Prostate gland (tissue), 2 donors: ENCODE measurements at regions not wholly inside any gene's neighbourhood (a gene's known extent, or its start where the extent isn't known, plus 50 kb on each side); places are given as distances from the start of the nearest gene placed in this dataset.
A peak's percentile ranks its signal among the peaks of the same experiment; 100 is the strongest.

ENCODE experiments used
- DNase-seq: peaks from one replicate; pipeline ENCODE4 v3.0.0-alpha.2; 2019; ENCODE audit warnings: low spot score
- H3K27ac ChIP-seq, 2 donors: fragments of 200-600 bp; sonication (generic); 2 replicates each; pipeline ENCODE4 v1.5.1; 2017 to 2019
- H3K27me3 ChIP-seq: fragments of 200-600 bp; sonication (generic); replicated peaks from 2 replicates; pipeline ENCODE4 v1.5.1; 2019; ENCODE audit not compliant: insufficient read depth
- H3K36me3 ChIP-seq, 2 donors: fragments of 200-600 bp; sonication (generic); 1 replicate in 1 of 2; 2 replicates in 1 of 2; pipeline versions ENCODE4 v1.5.1 to v1.8.1; 2017 to 2019
- H3K4me1 ChIP-seq: fragments of 200-600 bp; sonication (generic); replicated peaks from 2 replicates; pipeline ENCODE4 v1.5.1; 2019
- H3K4me3 ChIP-seq, 2 donors: fragments of 200-600 bp; sonication (generic); 2 replicates each; pipeline ENCODE4 v1.5.1; 2017 to 2019
- H3K9me3 ChIP-seq: fragments of 200-600 bp; sonication (generic); 2 replicates; pipeline ENCODE4 v1.5.1; 2017
- POLR2A ChIP-seq: fragments of 450-650 bp; IDR thresholded peaks from one replicate; pipeline ENCODE4 v1.6.1; 2016; ENCODE audit warnings: antibody characterized with exemption, mild to moderate bottlenecking
- POLR2AphosphoS5 ChIP-seq: sonication (generic); formaldehyde crosslinking; IDR thresholded peaks from one replicate; pipeline ENCODE4 v1.6.1; 2017; ENCODE audit warnings: antibody characterized with exemption
- WGBS: methylation state at CpG from one replicate; pipeline ENCODE4 v1.1.5; 2018; 5-methylcytosine and 5-hydroxymethylcytosine counted together
- intact Hi-C: fragments of 100-400 bp; cut with DNase I; formaldehyde crosslinking; loops from one replicate; pipeline ENCODE4 v1.14.2; 2022
- TF ChIP-seq, protein P1 (sequence below), 4 experiments: fragments of 200-600 bp in 2 of 4; fragments of 450-650 bp in 2 of 4; sonication (generic) in 2 of 4; IDR thresholded peaks; 1 replicate in 3 of 4; 2 replicates in 1 of 4; pipeline ENCODE4 v1.5.1; 2016 to 2019; ENCODE audit warnings: antibody characterized with exemption in 4 of 4, mild to moderate bottlenecking in 2 of 4, moderate library complexity in 2 of 4

DNA sequence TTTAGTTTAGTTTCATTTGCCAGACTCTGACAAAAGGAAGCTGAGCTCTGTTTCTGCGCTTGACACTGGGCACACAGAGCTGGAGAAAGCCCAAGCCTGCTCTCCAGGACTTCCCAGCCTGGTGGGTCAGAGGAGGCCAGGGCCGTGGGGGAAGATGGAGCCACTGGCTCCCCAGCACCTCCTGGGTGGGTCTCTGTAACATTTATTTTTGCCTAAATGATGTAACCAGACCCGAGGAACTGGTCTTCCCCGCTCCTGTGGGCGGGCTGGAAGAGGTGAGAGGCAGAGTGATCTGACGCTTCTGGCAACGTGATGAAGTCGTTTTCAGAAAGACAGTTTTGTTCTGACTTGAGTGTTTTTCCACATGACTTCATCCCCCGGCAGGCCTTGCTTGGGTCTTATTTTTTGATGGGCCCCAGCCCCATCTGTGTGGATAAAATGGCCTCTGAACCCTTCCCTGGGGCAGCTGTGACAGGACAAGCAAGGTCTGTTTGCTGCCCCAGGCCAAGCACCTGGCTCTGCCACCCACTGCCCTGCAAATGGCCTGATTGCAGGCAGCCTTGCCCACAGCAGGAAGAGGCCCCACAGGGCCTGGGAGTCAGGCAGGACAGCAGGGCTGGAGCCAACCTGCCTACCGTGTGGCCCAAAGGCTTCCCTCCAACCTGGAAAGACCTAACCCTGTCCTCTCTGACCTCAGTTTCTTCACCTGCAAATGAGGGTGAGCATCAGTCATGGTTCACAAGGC is 304.9 kb upstream of the ZMIZ1 start:
- H3K4me1 ChIP-seq: peaks cover 3% of the 10 kb centered on the region
- TF ChIP-seq, protein P1, sequence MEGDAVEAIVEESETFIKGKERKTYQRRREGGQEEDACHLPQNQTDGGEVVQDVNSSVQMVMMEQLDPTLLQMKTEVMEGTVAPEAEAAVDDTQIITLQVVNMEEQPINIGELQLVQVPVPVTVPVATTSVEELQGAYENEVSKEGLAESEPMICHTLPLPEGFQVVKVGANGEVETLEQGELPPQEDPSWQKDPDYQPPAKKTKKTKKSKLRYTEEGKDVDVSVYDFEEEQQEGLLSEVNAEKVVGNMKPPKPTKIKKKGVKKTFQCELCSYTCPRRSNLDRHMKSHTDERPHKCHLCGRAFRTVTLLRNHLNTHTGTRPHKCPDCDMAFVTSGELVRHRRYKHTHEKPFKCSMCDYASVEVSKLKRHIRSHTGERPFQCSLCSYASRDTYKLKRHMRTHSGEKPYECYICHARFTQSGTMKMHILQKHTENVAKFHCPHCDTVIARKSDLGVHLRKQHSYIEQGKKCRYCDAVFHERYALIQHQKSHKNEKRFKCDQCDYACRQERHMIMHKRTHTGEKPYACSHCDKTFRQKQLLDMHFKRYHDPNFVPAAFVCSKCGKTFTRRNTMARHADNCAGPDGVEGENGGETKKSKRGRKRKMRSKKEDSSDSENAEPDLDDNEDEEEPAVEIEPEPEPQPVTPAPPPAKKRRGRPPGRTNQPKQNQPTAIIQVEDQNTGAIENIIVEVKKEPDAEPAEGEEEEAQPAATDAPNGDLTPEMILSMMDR (IDR thresholded peaks at IDR 0.05): no peak
- TF ChIP-seq POLR2AphosphoS5 (no peak), POLR2A (no peak)
- H3K9me3 ChIP-seq: no peaks in the 10 kb centered on the region
- peak overlapping the region; percentile 34 to 46 for H3K27ac ChIP-seq
- intact Hi-C loops: no loop called here
- 24% methylated on average over 10 of the region's 10 CpGs for WGBS
- no peaks in the 10 kb centered on the region for H3K36me3 ChIP-seq
- no peak overlapping the region for H3K4me3 ChIP-seq
- no peak for DNase-seq
- H3K27me3 ChIP-seq: no peaks in the 10 kb centered on the region

DNA sequence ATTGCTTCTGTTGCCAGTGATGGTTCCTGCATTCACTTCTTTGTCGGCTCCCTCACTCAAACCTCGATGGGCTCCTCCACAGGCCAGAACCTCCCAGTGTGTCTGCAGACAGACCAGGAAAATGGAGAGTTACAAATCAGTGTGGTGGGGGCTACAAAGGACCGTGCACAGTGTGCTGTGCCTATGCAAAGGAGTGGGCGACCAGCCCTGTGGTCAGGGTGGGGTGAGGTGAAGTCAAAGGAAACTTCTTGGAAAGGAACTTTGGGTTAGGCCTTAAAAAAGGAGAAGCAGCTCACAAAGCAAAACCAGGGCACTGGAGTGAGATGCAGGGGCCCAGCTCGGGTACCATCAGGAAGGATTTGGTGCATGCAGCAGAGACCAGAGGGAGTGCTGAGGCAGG is 304.3 kb upstream of the ZMIZ1 start:
- peaks cover 3% of the 10 kb centered on the region for H3K4me1 ChIP-seq
- peak overlapping the region; percentile 34 to 46 for H3K27ac ChIP-seq
- no peak for DNase-seq
- no peaks in the 10 kb centered on the region for H3K9me3 ChIP-seq
- no peaks in the 10 kb centered on the region for H3K36me3 ChIP-seq
- TF ChIP-seq POLR2AphosphoS5: no peak
- no peaks in the 10 kb centered on the region for H3K27me3 ChIP-seq
- H3K4me3 ChIP-seq: no peak overlapping the region
- intact Hi-C loops: no loop called here
- WGBS: 83% methylated on average over 5 of the region's 5 CpGs

DNA sequence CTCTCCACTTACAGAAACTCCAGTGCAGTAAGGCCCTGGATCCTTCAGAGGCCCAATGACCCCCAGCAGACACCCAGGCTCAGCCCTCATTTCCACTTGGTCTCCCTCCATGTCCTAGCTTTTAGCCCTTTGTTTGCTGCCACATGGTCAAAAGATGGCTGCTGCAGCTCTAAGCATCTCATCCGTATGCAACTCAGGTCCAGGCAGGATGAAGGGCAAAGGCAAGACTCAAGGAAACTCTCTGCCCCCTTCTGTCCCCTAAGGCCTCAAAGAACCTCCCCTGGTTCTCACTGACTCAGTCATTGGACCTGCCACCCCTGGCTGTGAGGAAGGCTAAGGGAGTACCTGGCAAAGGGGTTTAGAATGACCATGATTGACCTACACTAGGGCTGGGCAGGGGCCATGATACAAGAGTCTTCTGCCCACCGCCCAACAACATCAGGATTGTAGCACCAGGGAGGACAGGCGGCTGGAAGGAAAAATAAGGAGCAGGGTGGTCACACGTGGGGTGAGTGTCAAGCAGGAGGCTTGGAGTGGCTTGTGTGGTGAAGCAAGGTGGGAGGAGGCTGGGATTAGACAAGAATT is 303.8 kb upstream of the ZMIZ1 start:
- no peak for DNase-seq
- intact Hi-C loops: loop anchor here (5.0 kb wide), 1 partner anchor 68 kb away; no protein-coding TSS in a partner anchor
- Histone ChIP-seq H3K27me3 (no peaks in the 10 kb centered on the region), H3K4me1 (peaks cover 3% of the 10 kb centered on the region), H3K9me3 (no peaks in the 10 kb centered on the region), H3K27ac (no peak overlapping the region), H3K36me3 (no peaks in the 10 kb centered on the region), H3K4me3 (no peak overlapping the region)
- WGBS: 94% methylated on average over 4 of the region's 4 CpGs
- no peak for TF ChIP-seq POLR2AphosphoS5

DNA sequence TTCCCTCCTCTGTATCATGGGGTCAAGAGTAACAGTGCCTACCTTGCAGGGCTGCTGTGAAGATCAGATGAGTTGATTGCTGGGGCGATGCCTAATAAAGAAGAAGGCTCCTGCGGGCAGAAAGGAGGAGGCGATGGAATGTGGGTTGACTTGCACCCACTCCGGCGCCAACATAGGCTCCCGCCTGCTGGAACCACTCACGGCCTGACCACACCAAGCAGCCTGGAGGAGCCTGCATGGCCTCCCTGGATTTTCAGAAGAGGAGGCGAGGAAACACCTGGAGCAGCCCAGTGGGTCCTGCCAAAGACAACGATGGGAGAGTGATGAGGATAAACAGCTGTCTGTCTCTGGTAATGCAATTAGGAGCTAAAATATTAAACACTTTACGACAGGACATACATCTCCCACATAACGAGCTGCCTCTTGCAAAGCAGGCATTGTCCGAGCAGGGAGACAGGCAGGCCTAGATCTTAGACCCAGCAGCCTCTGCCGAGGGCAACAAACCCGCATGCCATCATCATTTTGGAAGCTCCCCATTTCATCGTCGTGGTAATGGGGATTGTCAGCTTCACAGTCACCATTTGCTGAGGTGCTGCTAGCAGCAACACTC is 302.9 kb upstream of the ZMIZ1 start:
- Histone ChIP-seq H3K27ac (no peak overlapping the region), H3K36me3 (no peaks in the 10 kb centered on the region), H3K4me1 (peaks cover 3% of the 10 kb centered on the region), H3K27me3 (no peaks in the 10 kb centered on the region), H3K4me3 (no peak overlapping the region), H3K9me3 (no peaks in the 10 kb centered on the region)
- no peak for DNase-seq
- WGBS: 83% methylated on average over 16 of the region's 16 CpGs
- TF ChIP-seq POLR2A (no peak), POLR2AphosphoS5 (no peak)
- TF ChIP-seq, protein P1 (IDR thresholded peaks at IDR 0.05): no peak
- intact Hi-C loops: loop anchor here (5.0 kb wide), 1 partner anchor 69 kb away; no protein-coding TSS in a partner anchor

DNA sequence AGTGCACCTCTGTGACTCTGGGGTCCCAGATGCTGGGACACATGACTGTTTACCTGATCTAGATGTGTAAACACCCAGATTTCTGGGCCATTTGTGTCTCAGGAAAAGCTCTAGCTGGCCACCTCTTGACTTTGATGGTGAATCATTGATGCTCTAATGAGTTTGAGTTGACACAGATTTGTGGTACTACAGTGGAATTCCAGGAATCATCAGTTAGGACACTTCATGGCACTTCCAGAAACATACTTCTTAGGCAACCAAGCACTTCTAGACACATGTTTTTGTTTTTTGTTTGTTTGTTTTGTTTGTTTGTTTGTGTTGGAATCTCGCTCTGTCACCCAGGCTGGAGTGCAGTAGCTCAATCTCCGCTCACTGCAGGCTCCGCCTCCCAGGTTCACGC is 302.2 kb upstream of the ZMIZ1 start:
- intact Hi-C loops: loop anchor here (5.0 kb wide), 1 partner anchor 69 kb away; no protein-coding TSS in a partner anchor
- H3K27ac ChIP-seq: no peak overlapping the region
- H3K36me3 ChIP-seq: no peaks in the 10 kb centered on the region
- no peaks in the 10 kb centered on the region for H3K27me3 ChIP-seq
- no peaks in the 10 kb centered on the region for H3K9me3 ChIP-seq
- WGBS: 100% methylated on average over 4 of the region's 4 CpGs
- TF ChIP-seq POLR2A (no peak), POLR2AphosphoS5 (no peak)
- TF ChIP-seq, protein P1 (IDR thresholded peaks at IDR 0.05): no peak
- no peak for DNase-seq
- H3K4me3 ChIP-seq: no peak overlapping the region
- H3K4me1 ChIP-seq: peaks cover 3% of the 10 kb centered on the region
